Jurkat, Clone E6-1 (cell line): ENCODE measurements at regions not wholly inside any gene's neighbourhood (a gene's known extent, or its start where the extent isn't known, plus 50 kb on each side); places are given as distances from the start of the nearest gene placed in this dataset.
"Not testable (repeated sequence)": the region's sequence is repeated elsewhere in the genome, so short reads cannot be mapped to it uniquely, and the experiment has no call there.

Experiments used
- DNase-seq: peaks from one replicate; pipeline ENCODE4 v3.0.0-alpha.2; 2011; ENCODE audit warnings: low read depth, low spot score
- H3K4me3 ChIP-seq: 2 replicates; pipeline ENCODE4 v1.5.1; 2011; ENCODE audit warnings: mild to moderate bottlenecking, low read length, control low read depth, moderate library complexity

DNA sequence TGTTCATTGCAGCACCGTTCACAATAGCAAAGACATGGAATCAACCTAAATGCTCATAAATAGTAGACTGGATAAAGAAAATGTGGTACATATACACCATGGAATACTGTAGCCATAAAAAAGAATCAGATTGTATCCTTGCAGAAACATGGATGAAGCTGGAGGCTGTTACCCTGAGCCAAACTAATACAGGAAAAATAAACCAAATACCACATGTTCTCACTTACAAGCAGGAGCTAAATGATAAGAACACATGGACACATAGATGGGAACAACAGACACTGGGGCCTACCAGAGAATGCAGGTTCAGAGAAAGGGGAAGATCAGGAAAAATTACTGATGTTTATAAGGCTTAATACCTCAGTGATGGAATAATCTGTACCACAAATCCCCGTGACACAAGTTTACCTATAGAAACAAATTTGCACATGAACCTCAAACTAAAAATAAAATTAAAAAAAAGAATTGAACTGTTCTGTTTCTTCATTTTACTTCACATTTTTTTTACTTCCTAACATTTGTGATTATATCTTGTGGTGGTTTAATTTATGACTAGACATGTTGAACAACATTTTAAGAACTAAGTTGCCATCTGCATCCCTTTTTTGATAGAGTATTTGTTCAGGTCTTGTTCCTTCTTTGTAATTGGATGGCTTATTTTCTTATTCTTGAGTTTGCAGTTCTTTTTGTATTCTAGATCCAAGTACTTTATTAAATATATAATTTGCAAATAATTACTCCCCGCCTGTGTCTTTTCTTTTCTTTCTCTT lies 835.2 kb downstream of the FSCB start:
- DNase-seq: no peak
- no peak overlapping the region for H3K4me3 ChIP-seq

DNA sequence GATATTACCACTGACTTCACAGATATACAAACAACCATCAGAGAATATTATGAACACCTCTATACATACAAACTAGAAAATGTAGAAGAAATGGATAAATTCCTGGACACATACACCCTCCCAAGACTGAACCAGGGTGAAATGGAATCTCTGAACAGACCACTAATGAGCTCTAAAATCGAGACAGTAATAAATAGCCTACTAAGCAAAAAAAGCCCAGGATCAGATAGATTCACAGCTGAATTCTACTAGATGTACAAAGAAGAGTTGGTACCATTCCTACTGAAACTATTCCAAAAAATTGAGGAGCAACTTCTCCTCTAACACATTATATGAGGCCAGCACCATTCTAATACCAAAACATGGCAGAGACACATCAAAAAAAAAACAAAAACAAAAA lies 837.7 kb downstream of the FSCB start:
- no peak for DNase-seq
- H3K4me3 ChIP-seq: no peak overlapping the region

DNA sequence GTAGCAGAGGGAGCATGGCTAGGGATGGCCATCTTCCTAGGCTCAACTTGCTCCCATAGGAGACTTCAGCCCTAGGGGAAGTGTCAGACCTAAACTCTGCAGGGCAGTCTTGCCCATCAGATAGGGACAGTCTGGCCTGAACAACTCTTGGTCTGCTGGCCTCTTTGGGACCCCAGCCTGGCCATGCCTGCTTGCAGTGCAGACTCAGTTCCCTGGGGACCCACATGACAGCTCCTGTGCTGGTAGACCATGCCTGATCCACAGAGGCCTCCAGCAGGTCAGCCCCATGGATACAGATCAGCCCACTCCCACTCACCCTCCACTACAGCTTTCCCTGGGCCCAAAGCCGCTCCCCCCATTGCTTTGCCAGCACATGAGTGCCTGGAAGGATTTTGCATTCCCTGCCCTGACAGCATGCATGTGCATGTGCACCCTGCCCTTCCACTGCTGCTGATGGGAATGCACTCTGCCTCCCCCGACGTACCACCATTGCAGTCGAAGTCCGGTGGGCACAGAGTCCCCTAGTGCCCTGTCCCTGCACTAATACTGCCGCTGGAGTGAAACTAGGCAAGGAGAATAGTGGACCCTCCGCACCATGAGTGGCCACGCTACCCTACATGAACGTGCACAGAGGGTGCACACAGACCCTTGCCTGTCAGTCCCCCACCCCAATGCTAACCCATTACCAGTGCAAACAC lies 841.4 kb downstream of the FSCB start:
- no peak for DNase-seq
- no peak overlapping the region for H3K4me3 ChIP-seq

DNA sequence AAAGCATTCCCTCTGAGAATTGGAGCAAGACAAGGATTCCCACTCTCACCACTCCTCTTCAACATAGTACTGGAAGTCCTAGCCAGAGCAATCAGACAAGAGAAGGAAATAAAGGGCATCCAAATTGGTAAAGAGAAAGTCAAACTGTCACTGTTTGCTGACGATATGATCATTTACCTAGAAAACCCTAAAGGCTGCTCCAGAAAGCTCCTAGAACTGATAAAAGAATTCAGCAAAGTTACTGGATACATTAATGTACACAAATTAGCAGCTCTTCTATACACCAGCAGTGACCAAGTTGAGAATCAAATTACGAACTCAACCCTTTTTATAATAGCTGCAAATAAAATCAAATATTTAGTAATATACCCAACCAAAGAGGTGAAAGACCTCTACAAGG lies 851.9 kb downstream of the FSCB start:
- not testable (repeated sequence) for H3K4me3 ChIP-seq, DNase-seq

DNA sequence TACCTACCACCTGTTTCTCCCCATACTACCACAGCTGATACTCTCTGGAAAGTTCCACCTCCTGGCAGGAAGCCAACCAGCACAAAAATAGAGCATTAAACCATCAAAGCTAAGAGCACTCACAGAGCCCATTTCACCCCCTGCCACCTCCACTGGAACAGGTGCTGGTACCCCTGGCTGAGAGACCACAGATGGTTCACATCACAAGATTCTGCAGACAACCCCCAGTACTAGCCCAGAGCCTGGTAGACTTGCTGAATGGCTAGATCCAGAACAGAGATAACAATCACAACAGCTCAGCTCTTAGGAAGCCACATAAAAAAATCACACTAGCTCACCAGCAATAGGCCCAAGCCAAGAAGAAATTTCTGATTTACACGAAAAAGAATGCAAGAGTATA lies 855.2 kb downstream of the FSCB start:
- DNase-seq: peak; percentile 65
- H3K4me3 ChIP-seq: no peak overlapping the region

DNA sequence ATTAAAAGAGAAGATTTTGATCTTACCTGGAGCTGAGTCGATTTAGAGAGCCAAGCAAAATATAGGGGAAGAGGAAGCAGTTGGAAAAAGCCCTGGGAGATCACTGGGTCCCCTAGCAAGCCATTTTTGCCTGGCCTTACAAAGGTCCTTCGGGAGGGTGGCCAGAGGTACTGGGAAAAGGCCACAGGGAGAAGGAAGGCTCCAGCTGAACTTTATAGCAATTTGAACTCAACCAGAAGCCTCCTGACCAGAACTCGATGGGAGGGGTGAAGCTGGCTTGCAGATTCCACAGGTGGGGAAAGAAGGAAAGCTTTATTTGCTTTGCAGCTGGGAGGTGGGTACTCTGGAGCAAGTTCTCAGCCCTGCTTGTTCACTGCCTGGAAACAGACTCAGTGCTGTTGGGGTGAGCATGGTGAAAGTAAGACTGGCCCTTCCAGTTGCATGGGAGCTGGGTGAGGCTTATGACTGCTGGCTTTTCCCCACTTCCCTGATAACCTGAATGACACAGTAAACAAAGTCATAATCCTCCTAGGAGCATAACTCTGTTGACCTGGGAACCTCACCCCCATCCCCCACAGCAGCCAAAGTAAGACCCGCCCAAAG lies 855.8 kb downstream of the FSCB start:
- no peak for DNase-seq
- H3K4me3 ChIP-seq: no peak overlapping the region

DNA sequence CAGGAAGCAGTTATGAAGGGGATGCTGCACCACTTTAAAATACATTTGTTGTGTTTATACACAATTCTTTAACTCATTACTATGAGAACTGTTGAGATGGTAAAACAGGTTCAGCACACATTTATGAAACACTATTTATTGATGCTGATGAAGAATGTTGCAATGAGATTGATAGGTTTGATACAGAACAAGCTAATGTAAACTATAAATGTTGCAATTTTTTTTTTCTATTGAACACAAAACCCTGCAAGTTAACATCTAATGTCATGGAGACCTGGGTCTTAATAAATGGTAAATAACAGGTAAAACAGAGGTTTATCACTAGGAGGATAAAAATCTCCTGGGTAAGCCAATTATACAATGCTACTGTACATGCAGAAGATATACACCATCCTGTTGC lies 857.6 kb downstream of the FSCB start:
- DNase-seq: no peak

DNA sequence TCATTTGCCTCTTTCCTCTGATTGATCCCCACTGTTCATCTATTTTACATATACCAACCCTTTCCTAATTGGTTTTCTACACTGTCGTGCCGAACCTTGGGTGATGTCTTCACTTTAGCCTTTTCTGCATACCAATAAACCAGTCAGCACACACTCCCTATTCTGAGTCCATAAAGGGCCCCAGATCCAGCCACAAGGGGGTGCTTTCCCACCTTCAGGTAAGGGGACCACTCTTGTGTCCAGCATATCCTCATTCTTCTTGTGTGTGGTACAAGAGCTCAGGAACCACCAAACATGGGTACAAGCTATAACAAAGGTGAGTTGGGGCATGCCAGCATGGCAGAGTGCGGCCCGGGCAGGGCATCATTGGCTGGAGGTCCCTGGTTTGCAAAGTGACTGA lies 859.8 kb downstream of the FSCB start:
- no peak overlapping the region for H3K4me3 ChIP-seq
- DNase-seq: peak; percentile 4

More for the DNA sequence above, 857.6 kb downstream of the FSCB start:
- no peak overlapping the region for H3K4me3 ChIP-seq

DNA sequence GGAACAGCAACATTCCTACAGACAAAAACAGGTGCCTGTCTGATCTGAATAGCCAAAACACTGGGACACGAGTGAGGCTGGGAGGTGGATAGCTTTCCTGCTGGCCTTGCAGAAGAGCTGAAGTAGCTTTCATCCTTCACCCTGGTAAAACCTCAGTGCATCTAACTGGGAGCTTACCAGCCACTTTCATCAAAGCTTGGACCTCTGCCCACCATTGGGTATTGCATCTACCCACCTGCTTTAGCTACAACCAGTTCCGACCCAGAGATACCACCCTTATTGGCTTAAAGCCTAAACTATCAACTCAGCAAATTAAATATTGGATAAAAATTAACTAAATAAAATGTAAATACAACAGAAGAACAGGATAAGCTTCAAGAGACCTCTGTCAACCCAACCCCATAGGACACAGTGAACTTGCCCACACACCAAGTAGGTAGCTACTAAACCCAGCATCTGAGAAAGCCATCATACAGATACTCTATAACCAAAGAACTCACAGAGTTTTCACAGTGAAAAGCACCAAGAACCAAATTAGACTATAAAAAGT lies 866.3 kb downstream of the FSCB start:
- H3K4me3 ChIP-seq: no peak overlapping the region
- DNase-seq: no peak

DNA sequence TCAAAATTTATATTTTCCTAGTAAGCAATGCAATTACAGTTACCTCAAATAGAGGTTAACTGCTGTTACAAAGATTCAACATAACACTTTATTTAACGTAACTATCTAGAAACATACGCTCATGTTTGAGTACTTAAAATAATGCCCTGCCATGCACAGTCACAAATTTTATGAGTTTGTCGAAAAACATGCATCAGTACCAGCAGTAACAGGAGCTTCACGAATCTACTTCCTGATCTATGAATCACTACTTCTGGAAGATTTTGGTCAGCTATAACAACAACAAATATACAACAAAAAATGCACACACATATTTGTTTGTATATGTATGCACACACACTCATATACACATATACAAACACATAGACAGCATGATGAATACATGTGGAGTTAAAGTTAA lies 881.8 kb downstream of the FSCB start:
- no peak overlapping the region for H3K4me3 ChIP-seq
- DNase-seq: no peak

DNA sequence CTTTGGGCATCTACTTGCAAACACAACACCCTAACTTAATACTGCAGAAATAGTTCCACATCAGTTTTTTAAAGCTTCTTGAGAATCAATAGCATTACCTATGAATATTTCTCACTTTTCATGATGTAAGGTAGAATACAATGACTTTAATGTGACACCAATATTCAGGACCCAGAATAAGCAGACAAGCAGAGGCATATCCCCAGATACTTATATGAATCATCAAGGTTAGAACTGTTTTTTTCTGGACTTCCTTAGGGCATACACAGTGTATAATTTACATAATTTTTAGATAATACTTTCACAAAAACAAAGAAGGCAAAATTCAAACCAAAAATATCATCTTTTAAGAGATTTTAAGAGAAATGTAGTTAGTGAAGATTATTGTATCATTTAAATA lies 885.8 kb downstream of the FSCB start:
- DNase-seq: no peak
- no peak overlapping the region for H3K4me3 ChIP-seq

DNA sequence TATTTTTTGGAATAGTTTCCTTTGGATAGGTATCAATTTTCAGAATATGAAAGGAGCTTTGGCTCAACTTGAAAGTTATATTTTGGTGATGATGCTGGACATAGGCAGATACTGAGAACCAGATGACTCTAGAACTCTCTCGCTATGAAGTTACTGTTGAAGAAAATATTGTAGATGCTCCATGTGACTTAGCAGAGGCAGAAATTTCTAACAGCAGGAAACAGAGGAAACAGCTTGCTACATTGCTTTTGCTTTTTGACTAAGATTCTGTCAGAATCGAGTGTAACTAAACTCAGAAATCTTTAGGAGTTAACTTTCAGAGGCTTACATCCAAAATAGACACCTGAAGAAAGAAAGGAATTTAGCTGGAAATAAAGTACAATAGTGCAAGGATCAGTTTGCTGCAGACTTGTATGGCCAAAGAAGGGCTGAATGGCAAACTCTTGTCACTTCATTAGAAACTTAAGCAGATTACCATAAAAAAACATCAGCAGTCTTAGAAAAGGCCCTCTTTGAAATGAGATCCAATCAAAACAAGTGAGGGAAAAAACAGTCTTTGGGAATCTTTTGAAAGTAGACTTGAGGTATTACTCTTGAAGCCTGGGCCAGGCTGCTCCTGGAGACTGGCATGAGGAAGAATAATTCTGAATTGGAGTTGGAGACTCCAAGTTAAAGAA lies 911.8 kb downstream of the FSCB start:
- DNase-seq: no peak
- no peak overlapping the region for H3K4me3 ChIP-seq

DNA sequence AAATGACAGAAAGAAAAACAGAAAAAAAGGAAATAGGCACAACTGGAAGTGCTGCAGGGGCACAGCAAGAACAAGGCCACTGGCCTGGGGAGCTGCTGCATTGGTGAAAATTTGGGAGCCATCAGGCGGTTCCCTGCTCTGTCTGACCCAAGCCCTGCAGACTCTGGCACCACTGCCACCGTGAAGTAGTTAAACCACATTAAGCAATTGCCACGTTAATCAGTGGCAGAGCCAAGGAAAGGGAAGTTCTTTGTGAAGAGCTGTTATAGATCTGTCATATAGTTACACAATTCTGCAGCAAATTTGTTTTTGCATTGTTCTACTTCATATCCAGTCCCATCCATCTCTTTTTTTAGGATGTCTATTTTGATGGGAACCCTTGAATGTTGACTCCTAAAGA lies 915.3 kb downstream of the FSCB start:
- no peak overlapping the region for H3K4me3 ChIP-seq
- DNase-seq: no peak

DNA sequence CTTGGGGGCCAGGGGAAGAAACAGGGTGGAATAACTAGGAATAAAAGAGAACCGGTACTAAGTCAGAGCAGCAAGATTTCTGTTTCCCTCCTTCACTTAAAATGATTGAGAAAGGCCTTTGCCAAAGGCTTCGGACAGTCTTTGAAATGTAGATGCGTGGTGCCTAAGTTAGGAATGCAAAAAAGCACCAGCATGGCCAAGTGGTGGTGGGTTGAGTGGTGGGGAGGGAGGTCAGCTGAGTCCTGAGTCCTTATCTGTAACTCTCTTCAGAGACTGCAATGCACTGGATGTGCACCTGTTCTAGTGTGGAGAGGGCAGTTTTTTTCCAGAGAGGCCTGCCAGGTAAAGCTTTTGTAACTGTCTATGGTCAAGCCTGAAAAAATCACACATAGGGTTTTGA lies 919.9 kb downstream of the FSCB start:
- no peak for DNase-seq
- H3K4me3 ChIP-seq: no peak overlapping the region

DNA sequence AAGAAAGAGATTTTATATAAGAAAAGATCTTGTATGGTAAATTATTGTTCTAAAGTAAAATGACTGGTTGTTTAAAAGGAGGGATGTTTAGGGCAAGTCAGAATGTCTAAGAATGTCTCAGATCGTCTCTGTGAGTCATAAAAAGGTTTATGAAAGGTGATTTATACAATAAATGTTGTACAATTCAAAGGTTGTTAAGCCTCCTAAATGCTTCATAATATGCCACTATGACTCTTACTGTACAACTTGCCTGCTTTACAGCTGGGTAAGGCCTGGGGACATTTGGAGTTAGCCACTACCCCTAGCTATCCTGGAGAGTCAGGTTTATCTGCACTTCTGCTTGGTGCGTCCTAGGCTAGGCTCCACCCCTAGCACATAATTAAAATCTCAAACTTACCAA lies 927.4 kb downstream of the FSCB start:
- DNase-seq: no peak
- H3K4me3 ChIP-seq: no peak overlapping the region

DNA sequence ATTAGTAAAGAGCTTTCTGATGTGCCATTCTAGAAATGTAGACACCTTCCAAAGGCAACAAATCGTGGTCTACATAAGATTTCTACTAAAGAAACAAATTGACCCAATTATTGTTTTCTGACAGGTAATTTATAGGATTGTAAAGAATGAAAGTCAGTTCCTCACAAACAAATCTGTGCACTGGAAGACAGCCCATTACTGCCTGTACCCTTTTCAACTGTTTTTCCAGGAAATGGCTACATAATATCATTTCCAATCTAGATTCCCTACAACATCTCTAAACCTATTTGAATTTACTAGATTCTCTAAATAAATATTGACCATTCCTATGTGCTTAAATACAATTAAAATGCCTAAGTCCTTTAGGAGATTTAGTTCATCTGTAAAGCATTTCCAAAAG lies 939.1 kb downstream of the FSCB start:
- no peak overlapping the region for H3K4me3 ChIP-seq
- DNase-seq: no peak

DNA sequence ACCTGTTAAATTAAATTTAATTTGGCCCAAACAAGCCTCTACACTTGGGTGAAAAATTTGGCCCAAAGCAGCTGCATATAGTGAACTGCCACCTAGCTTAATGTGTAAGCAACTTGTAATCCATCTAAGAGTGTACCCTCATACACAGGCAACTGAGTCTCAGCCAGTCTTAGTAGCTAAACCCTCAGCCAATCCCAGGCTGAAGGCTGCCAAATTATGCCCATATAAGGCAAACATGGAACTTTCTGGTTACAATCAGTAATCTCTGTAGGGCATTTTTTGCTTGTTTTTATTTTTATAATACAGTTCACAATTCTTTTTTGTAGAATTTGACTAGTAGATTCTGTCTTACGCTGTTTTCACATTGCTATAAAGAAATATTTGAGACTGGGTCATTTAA lies 958.7 kb downstream of the FSCB start:
- no peak overlapping the region for H3K4me3 ChIP-seq
- no peak for DNase-seq

DNA sequence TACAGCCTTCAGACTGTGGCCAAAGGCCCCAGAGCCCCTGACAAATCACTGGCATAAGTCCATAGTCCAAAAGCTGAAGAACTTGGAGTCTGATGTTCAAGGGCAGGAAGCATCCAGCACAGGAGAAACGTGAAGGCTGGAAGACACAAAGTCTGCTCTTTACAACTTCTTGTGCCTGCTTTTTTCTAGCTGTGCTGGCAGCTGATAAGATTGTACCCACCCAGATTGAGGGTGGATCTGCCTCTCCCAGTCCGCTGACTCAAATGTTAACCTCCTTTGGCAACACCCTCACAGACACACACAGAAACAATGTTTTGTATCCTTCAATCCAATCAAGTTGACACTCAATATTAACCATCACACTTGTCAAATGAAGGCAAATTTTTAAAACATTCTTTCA lies 959.5 kb downstream of the FSCB start:
- H3K4me3 ChIP-seq, DNase-seq: not testable (repeated sequence)

DNA sequence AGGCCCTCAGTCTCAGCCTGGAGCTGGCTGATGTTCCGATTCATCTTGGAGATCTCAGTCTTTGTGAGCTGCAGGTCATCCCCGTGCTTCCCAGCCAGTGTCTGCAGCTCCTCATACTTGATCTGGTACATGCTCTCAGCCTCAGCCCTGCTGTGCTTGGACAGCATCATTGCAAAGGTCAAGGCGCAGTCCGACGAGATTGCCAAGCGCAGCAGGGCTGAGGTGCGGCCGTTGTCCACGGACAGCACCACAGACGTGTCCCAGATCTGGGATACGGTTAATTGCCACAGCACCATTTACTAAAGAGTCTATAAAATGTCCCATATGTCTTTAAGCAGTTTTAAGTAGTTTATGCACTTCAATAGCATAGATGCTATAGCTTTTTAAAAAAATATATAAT lies 965.7 kb downstream of the FSCB start:
- DNase-seq: no peak
- no peak overlapping the region for H3K4me3 ChIP-seq

DNA sequence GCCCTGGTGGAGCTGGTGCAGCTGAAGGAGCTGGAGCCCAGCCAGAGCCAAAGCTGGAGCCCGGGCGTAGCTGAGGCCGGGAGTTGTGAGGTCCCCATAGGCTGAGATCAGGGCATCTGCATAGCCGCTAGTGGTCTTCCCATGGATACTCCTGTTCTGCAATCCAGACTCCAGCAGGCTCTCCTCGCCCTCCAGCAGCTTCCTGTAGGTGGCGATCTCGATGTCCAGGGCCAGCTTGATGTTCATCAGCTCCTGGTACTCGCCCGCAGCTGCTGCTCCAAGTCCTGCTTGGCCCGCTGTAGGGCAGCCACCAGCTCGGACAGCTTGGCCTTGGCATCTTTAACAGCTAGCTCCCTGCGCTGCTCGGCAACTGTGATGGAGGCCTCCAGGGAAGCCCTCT lies 966.1 kb downstream of the FSCB start:
- no peak overlapping the region for H3K4me3 ChIP-seq
- no peak for DNase-seq
